HEK293T (cell line): ENCODE measurements at regions not wholly inside any gene's neighbourhood (a gene's known extent, or its start where the extent isn't known, plus 50 kb on each side); places are given as distances from the start of the nearest gene placed in this dataset.

Experiments used
- CTCF ChIA-PET: fragments of 350-600 bp; formaldehyde crosslinking; extraction: SDS; loops from one replicate; lab custom pipeline; 2021; ENCODE audit warnings: antibody characterized with exemption, inconsistent platforms; lab: Yijun Ruan, JAX
- POLR2A ChIA-PET: fragments of 350-600 bp; formaldehyde crosslinking; extraction: SDS; loops from one replicate; lab custom pipeline; 2020; ENCODE audit warnings: antibody characterized with exemption, inconsistent platforms; lab: Yijun Ruan, JAX
- DNase-seq: peaks from one replicate; pipeline ENCODE4 v3.0.0; 2012; ENCODE audit warnings: mixed read lengths; ENCODE audit errors: extremely low spot score
- ARNT ChIP-seq: fragments of 450-650 bp; IDR thresholded peaks from 2 replicates; pipeline ENCODE4 v1.6.1; 2017; ENCODE audit warnings: mild to moderate bottlenecking
- BHLHE40 ChIP-seq: fragments of 450-650 bp; IDR thresholded peaks from 2 replicates; pipeline ENCODE4 v1.6.1; 2016; ENCODE audit warnings: mild to moderate bottlenecking, moderate library complexity, borderline replicate concordance
- CTBP1 ChIP-seq: fragments of 450-650 bp; IDR thresholded peaks from 2 replicates; pipeline ENCODE4 v1.6.1; 2016; ENCODE audit warnings: borderline replicate concordance
- ELF4 ChIP-seq: fragments of 450-650 bp; IDR thresholded peaks from 2 replicates; pipeline ENCODE4 v1.6.1; 2017; ENCODE audit warnings: antibody characterized with exemption
- FOXA1 ChIP-seq: fragments of 450-650 bp; IDR thresholded peaks from 2 replicates; pipeline ENCODE4 v1.6.1; 2016; ENCODE audit warnings: mild to moderate bottlenecking
- FOXK2 ChIP-seq: fragments of 450-650 bp; IDR thresholded peaks from 2 replicates; pipeline ENCODE4 v1.6.1; 2016; ENCODE audit warnings: mild to moderate bottlenecking
- FOXM1 ChIP-seq: fragments of 450-650 bp; IDR thresholded peaks from 2 replicates; pipeline ENCODE4 v1.6.1; 2017; ENCODE audit warnings: mild to moderate bottlenecking, borderline replicate concordance
- HDGF ChIP-seq: fragments of 450-650 bp; IDR thresholded peaks from 2 replicates; pipeline ENCODE4 v1.6.1; 2017; ENCODE audit warnings: antibody characterized with exemption, borderline replicate concordance
- L3MBTL2 ChIP-seq: fragments of 450-650 bp; conservative IDR thresholded peaks from 2 replicates; pipeline ENCODE4 v1.6.1; 2016; ENCODE audit warnings: mild to moderate bottlenecking
- LEF1 ChIP-seq: fragments of 450-650 bp; IDR thresholded peaks from 2 replicates; pipeline ENCODE4 v1.6.1; 2017; ENCODE audit warnings: mild to moderate bottlenecking, borderline replicate concordance
- NFRKB ChIP-seq: fragments of 450-650 bp; IDR thresholded peaks from 2 replicates; pipeline ENCODE4 v1.6.1; 2016; ENCODE audit warnings: mild to moderate bottlenecking, moderate library complexity
- PKNOX1 ChIP-seq: fragments of 450-650 bp; IDR thresholded peaks from 2 replicates; pipeline ENCODE4 v1.6.1; 2016
- SP1 ChIP-seq: fragments of 450-650 bp; IDR thresholded peaks from 2 replicates; pipeline ENCODE4 v1.6.1; 2017
- SUZ12 ChIP-seq: fragments of 450-650 bp; IDR thresholded peaks from 2 replicates; pipeline ENCODE4 v1.6.1; 2016; ENCODE audit warnings: mild to moderate bottlenecking
- TARDBP ChIP-seq: fragments of 450-650 bp; IDR thresholded peaks from 2 replicates; pipeline ENCODE4 v1.6.1; 2016
- ZNF384 ChIP-seq: fragments of 450-650 bp; IDR thresholded peaks from 2 replicates; pipeline ENCODE4 v1.6.1; 2016

- POLR2A ChIA-PET = no interaction called here
- CTCF ChIA-PET = no interaction called here
- DNase-seq = no peak
- TF ChIP-seq FOXK2 (no peak), BHLHE40 (no peak), ARNT (no peak), NFRKB (no peak), TARDBP (no peak), ZNF384 (no peak), SUZ12 (no peak)
These were observed 92.6 kb downstream of the UNCX start for GRCh38 chr7:1325246-1325645.

GRCh38 chr7:1325646-1326510 is 93.2 kb downstream of the UNCX start:
- no peak for DNase-seq
- ChIA-PET CTCF (no interaction called here), POLR2A (no interaction called here)
- TF ChIP-seq FOXA1 (no peak), SP1 (no peak), HDGF (no peak), SUZ12 (no peak), PKNOX1 (no peak), L3MBTL2 (no peak), LEF1 (no peak), ARNT (no peak)

- TF ChIP-seq HDGF (no peak), PKNOX1 (no peak), SP1 (no peak), CTBP1 (no peak), NFRKB (no peak), FOXA1 (no peak), SUZ12 (no peak), L3MBTL2 (no peak), FOXK2 (no peak), ELF4 (no peak)
- POLR2A ChIA-PET = no interaction called here
- no peak for DNase-seq
- CTCF ChIA-PET = no interaction called here
These were observed 93.8 kb downstream of the UNCX start for GRCh38 chr7:1326511-1326785.

GRCh38 chr7:1329261-1329660 is 96.6 kb downstream of the UNCX start:
- CTCF ChIA-PET = no interaction called here

GRCh38 chr7:1329966-1330800 is 97.5 kb downstream of the UNCX start:
- ChIA-PET POLR2A (no interaction called here), CTCF (no interaction called here)
- no peak for DNase-seq
- TF ChIP-seq BHLHE40 = no peak
- TF ChIP-seq LEF1 = no peak
- no peak for TF ChIP-seq FOXM1
- TF ChIP-seq NFRKB = no peak
- no peak for TF ChIP-seq ARNT
- no peak for TF ChIP-seq CTBP1
- TF ChIP-seq PKNOX1 = no peak

More at GRCh38 chr7:1329261-1329660, 96.6 kb downstream of the UNCX start:
- POLR2A ChIA-PET = no interaction called here
- no peak for TF ChIP-seq SUZ12
- no peak for TF ChIP-seq ZNF384
- no peak for TF ChIP-seq FOXK2
- TF ChIP-seq LEF1 = no peak
- TF ChIP-seq TARDBP = no peak
- no peak for TF ChIP-seq NFRKB
- no peak for TF ChIP-seq HDGF
- no peak for TF ChIP-seq FOXA1
- TF ChIP-seq SP1 = no peak
- TF ChIP-seq FOXM1 = no peak
- no peak for TF ChIP-seq CTBP1
- TF ChIP-seq ELF4 = no peak
- TF ChIP-seq BHLHE40 = no peak
- TF ChIP-seq ARNT = no peak
- no peak for TF ChIP-seq L3MBTL2
- no peak for TF ChIP-seq PKNOX1
- no peak for DNase-seq
